ENCODE measurements at regions not wholly inside any gene's neighbourhood (a gene's known extent, or its start where the extent isn't known, plus 50 kb on each side); places are given as distances from the start of the nearest gene placed in this dataset.

- TF ChIP-seq CTCF (IDR thresholded peaks at IDR 0.05) (no peak), POLR2A (IDR thresholded peaks at IDR 0.05) (no peak)
These were observed 230.6 kb upstream of the CTNNB1 start for GRCh38 chr3:40968666-40969065.

All from thyroid gland (tissue), 4 donors.